ENCODE measurements at regions not wholly inside any gene's neighbourhood (a gene's known extent, or its start where the extent isn't known, plus 50 kb on each side); places are given as distances from the start of the nearest gene placed in this dataset.

DNA sequence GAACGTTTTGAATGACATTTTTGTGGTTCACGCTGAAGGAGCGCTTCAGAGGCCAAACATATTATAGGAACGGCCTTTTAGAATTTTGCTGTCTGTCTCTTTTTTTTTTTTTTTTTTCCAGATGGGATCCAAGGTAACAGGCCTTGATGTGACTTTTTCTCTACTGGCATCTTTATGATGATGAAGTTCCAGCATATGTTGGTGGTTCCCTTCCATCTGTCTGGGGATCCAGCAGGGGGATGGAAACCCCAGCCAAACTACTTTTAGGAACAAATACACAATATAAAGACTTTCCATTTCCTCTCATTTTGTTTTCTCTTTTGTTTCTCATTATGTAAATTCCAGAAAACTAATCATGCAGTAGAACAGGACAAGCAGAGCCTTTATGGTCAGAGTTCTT lies 239.3 kb upstream of the PRICKLE1 start:
- Histone ChIP-seq H3K9me3 (ENCODE audit: control insufficient read depth in 4 of 4, low read length in 3 of 4) (no peaks in the 10 kb centered on the region), H3K9ac (ENCODE audit: low read depth in 1 of 2, low read length in 2 of 2) (no peak overlapping the region), H3K4me1 (ENCODE audit: control insufficient read depth in 4 of 4, insufficient read depth in 4 of 4, low read length in 3 of 4) (no peaks in the 10 kb centered on the region), H3K36me3 (ENCODE audit: control insufficient read depth in 4 of 4, insufficient read depth in 3 of 4, low read depth in 1 of 4, low read length in 3 of 4) (no peaks in the 10 kb centered on the region), H3K4me3 (ENCODE audit: low read depth in 1 of 3, low read length in 3 of 3) (no peak overlapping the region), H3K27me3 (ENCODE audit: control insufficient read depth in 4 of 4, insufficient read depth in 4 of 4, low read length in 3 of 4) (no peaks in the 10 kb centered on the region), H3K27ac (ENCODE audit: low read depth in 1 of 2, low read length in 2 of 2) (no peak overlapping the region)
- WGBS: 80% methylated on average over 4 of the region's 4 CpGs
- DNase-seq (ENCODE audit: low spot score): no peak
- TF ChIP-seq FOXA2 (IDR thresholded peaks at IDR 0.05) (no peak), NR2F2 (IDR thresholded peaks at IDR 0.05) (no peak), RAD21 (IDR thresholded peaks at IDR 0.05) (no peak), RXRA (IDR thresholded peaks at IDR 0.05) (no peak), YY1 (IDR thresholded peaks at IDR 0.05) (no peak), HNF4G (IDR thresholded peaks at IDR 0.05) (no peak), HNF4A (conservative IDR thresholded peaks at IDR 0.05) (no peak), JUND (IDR thresholded peaks at IDR 0.05) (no peak), EGR1 (IDR thresholded peaks at IDR 0.05; ENCODE audit: low read depth in 2 of 2) (no peak), SP1 (IDR thresholded peaks at IDR 0.05) (no peak), GABPA (IDR thresholded peaks at IDR 0.05 in 1 of 2, conservative IDR thresholded peaks at IDR 0.05 in 1 of 2) (no peak), FOXA1 (IDR thresholded peaks at IDR 0.05) (no peak)
- TF ChIP-seq, protein P1, sequence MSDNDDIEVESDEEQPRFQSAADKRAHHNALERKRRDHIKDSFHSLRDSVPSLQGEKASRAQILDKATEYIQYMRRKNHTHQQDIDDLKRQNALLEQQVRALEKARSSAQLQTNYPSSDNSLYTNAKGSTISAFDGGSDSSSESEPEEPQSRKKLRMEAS (IDR thresholded peaks at IDR 0.05): no peak
- TF ChIP-seq, protein P2, sequence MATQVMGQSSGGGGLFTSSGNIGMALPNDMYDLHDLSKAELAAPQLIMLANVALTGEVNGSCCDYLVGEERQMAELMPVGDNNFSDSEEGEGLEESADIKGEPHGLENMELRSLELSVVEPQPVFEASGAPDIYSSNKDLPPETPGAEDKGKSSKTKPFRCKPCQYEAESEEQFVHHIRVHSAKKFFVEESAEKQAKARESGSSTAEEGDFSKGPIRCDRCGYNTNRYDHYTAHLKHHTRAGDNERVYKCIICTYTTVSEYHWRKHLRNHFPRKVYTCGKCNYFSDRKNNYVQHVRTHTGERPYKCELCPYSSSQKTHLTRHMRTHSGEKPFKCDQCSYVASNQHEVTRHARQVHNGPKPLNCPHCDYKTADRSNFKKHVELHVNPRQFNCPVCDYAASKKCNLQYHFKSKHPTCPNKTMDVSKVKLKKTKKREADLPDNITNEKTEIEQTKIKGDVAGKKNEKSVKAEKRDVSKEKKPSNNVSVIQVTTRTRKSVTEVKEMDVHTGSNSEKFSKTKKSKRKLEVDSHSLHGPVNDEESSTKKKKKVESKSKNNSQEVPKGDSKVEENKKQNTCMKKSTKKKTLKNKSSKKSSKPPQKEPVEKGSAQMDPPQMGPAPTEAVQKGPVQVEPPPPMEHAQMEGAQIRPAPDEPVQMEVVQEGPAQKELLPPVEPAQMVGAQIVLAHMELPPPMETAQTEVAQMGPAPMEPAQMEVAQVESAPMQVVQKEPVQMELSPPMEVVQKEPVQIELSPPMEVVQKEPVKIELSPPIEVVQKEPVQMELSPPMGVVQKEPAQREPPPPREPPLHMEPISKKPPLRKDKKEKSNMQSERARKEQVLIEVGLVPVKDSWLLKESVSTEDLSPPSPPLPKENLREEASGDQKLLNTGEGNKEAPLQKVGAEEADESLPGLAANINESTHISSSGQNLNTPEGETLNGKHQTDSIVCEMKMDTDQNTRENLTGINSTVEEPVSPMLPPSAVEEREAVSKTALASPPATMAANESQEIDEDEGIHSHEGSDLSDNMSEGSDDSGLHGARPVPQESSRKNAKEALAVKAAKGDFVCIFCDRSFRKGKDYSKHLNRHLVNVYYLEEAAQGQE (IDR thresholded peaks at IDR 0.05): no peak
- TF ChIP-seq, protein P3, sequence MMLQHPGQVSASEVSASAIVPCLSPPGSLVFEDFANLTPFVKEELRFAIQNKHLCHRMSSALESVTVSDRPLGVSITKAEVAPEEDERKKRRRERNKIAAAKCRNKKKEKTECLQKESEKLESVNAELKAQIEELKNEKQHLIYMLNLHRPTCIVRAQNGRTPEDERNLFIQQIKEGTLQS (IDR thresholded peaks at IDR 0.05): no peak
- TF ChIP-seq, protein P4, sequence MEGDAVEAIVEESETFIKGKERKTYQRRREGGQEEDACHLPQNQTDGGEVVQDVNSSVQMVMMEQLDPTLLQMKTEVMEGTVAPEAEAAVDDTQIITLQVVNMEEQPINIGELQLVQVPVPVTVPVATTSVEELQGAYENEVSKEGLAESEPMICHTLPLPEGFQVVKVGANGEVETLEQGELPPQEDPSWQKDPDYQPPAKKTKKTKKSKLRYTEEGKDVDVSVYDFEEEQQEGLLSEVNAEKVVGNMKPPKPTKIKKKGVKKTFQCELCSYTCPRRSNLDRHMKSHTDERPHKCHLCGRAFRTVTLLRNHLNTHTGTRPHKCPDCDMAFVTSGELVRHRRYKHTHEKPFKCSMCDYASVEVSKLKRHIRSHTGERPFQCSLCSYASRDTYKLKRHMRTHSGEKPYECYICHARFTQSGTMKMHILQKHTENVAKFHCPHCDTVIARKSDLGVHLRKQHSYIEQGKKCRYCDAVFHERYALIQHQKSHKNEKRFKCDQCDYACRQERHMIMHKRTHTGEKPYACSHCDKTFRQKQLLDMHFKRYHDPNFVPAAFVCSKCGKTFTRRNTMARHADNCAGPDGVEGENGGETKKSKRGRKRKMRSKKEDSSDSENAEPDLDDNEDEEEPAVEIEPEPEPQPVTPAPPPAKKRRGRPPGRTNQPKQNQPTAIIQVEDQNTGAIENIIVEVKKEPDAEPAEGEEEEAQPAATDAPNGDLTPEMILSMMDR (IDR thresholded peaks at IDR 0.05; ENCODE audit: low read depth, low read length, missing input control): no peak

DNA sequence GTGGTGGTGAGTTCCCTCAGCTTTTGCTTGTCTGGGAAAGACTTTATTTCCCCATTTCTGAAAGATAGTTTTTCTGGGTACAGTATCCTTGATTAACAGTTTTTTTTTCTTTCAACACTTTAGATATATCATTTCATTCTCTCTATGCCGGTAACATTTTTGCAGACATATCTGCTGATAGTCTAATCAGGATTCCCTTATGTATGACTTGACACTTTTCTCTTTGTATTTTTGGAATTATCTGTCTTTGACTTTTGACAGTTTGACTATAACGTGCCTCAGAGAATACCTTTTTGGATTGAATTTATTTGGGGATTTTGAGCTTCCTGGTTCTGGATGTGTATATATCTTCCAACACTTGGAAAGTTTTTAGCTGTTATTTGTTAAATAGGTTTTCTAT lies 234.8 kb upstream of the PRICKLE1 start:
- H3K4me3 ChIP-seq (ENCODE audit: low read depth in 1 of 3, low read length in 3 of 3): no peak overlapping the region
- no peak overlapping the region for H3K9ac ChIP-seq (ENCODE audit: low read depth in 1 of 2, low read length in 2 of 2)
- H3K36me3 ChIP-seq (ENCODE audit: control insufficient read depth in 4 of 4, insufficient read depth in 3 of 4, low read depth in 1 of 4, low read length in 3 of 4): no peaks in the 10 kb centered on the region
- no peaks in the 10 kb centered on the region for H3K27me3 ChIP-seq (ENCODE audit: control insufficient read depth in 4 of 4, insufficient read depth in 4 of 4, low read length in 3 of 4)
- no peak for DNase-seq (ENCODE audit: low spot score)
- WGBS: 81% methylated on average over 2 of the region's 2 CpGs
- H3K4me1 ChIP-seq (ENCODE audit: control insufficient read depth in 4 of 4, insufficient read depth in 4 of 4, low read length in 3 of 4): no peaks in the 10 kb centered on the region
- no peak overlapping the region for H3K27ac ChIP-seq (ENCODE audit: low read depth in 1 of 2, low read length in 2 of 2)
- TF ChIP-seq FOXA1 (IDR thresholded peaks at IDR 0.05) (no peak), RAD21 (IDR thresholded peaks at IDR 0.05) (no peak), RXRA (IDR thresholded peaks at IDR 0.05) (no peak)
- TF ChIP-seq, protein P2 (IDR thresholded peaks at IDR 0.05): no peak
- TF ChIP-seq, protein P4 (IDR thresholded peaks at IDR 0.05; ENCODE audit: low read depth, low read length, missing input control): no peak
- TF ChIP-seq, protein P3 (IDR thresholded peaks at IDR 0.05): no peak
- no peaks in the 10 kb centered on the region for H3K9me3 ChIP-seq (ENCODE audit: control insufficient read depth in 4 of 4, low read length in 3 of 4)

All from liver (tissue), 8 donors.